Neural cell (in vitro differentiated cells): ENCODE measurements at regions not wholly inside any gene's neighbourhood (a gene's known extent, or its start where the extent isn't known, plus 50 kb on each side); places are given as distances from the start of the nearest gene placed in this dataset.

Experiments
- CTCF ChIP-seq: fragments of 450-650 bp; IDR thresholded peaks from 2 replicates; pipeline ENCODE4 v1.5.1; 2014; ENCODE audit warnings: antibody characterized with exemption, mild to moderate bottlenecking, moderate library complexity; ENCODE audit not compliant: poor library complexity, severe bottlenecking
- EP300 ChIP-seq: fragments of 450-650 bp; conservative IDR thresholded peaks from 2 replicates; pipeline ENCODE4 v1.6.1; 2014; ENCODE audit warnings: antibody characterized with exemption, mild to moderate bottlenecking, moderate library complexity; ENCODE audit not compliant: poor library complexity, severe bottlenecking
- EZH2 ChIP-seq: fragments of 200-600, 300-800 bp; shearing (Covaris generic), sonication (generic); IDR thresholded peaks from 2 replicates; pipeline ENCODE4 v1.6.1; 2014; ENCODE audit warnings: antibody characterized with exemption, low read length, borderline replicate concordance, mild to moderate bottlenecking; ENCODE audit not compliant: insufficient read depth, poor library complexity, severe bottlenecking
- MXI1 ChIP-seq: fragments of 450-650 bp; conservative IDR thresholded peaks from 2 replicates; pipeline ENCODE4 v1.6.1; 2014; ENCODE audit warnings: antibody characterized with exemption, mild to moderate bottlenecking; ENCODE audit not compliant: poor library complexity, severe bottlenecking
- RAD21 ChIP-seq: fragments of 450-650 bp; conservative IDR thresholded peaks from 2 replicates; pipeline ENCODE4 v1.6.1; 2014; ENCODE audit warnings: antibody characterized with exemption, mild to moderate bottlenecking, moderate library complexity
- REST ChIP-seq: IDR thresholded peaks from 2 replicates; pipeline ENCODE4 v1.6.1; 2012; ENCODE audit warnings: borderline replicate concordance
- SMC3 ChIP-seq: fragments of 450-650 bp; conservative IDR thresholded peaks from 2 replicates; pipeline ENCODE4 v1.6.1; 2014; ENCODE audit warnings: antibody characterized with exemption, mild to moderate bottlenecking, moderate library complexity; ENCODE audit not compliant: poor library complexity
- TAF1 ChIP-seq: IDR thresholded peaks from 2 replicates; pipeline ENCODE4 v1.6.1; 2012; ENCODE audit warnings: low read depth

GRCh38 chr2:77823028-77823427, 300.9 kb upstream of the LRRTM4 start:
- no peak for TF ChIP-seq CTCF
- TF ChIP-seq REST, result no peak
- no peak for TF ChIP-seq RAD21
- TF ChIP-seq EP300, result no peak
- no peak for TF ChIP-seq EZH2
- TF ChIP-seq SMC3, result no peak
- no peak for TF ChIP-seq TAF1
- TF ChIP-seq MXI1, result no peak
